H1 (cell line): ENCODE measurements at regions not wholly inside any gene's neighbourhood (a gene's known extent, or its start where the extent isn't known, plus 50 kb on each side); places are given as distances from the start of the nearest gene placed in this dataset.

Experiments
- CTCF ChIA-PET: fragments of 300-600 bp; sonication (Branson Sonifier 250); formaldehyde crosslinking; loops from one replicate; lab custom pipeline; 2021; ENCODE audit not compliant: partially characterized antibody; lab: Charles Lee
- POLR2A ChIA-PET: fragments of 300-600 bp; sonication (Branson Sonifier 250); formaldehyde crosslinking; loops from one replicate; lab custom pipeline; 2021; ENCODE audit warnings: inconsistent platforms; ENCODE audit not compliant: partially characterized antibody; lab: Charles Lee
- DNase-seq, 2 experiments: peaks; one replicate each; pipeline versions ENCODE4 v3.0.0 to v3.0.0-alpha.2; 2010 to 2022; ENCODE audit warnings: low spot score in 2 of 2, low read depth in 1 of 2, mixed read lengths in 1 of 2
- FAIRE-seq: peaks from 2 replicates; lab custom pipeline; 2011; peaks lifted over from hg19 to GRCh38; lab: Jason Lieb, UNC
- H2AFZ ChIP-seq: 2 replicates; pipeline ENCODE4 v1.8.1; 2012; ENCODE audit warnings: low read length, inconsistent platforms
- H2AK5ac ChIP-seq: 2 replicates; pipeline ENCODE4 v1.6.1; 2013; ENCODE audit warnings: low read depth, low read length
- H2BK120ac ChIP-seq: replicated peaks from 2 replicates; pipeline ENCODE3; 2013; ENCODE audit warnings: low read depth, low read length, inconsistent platforms
- H2BK12ac ChIP-seq: 2 replicates; pipeline ENCODE4 v1.6.1; 2013; ENCODE audit warnings: low read depth, low read length
- H2BK15ac ChIP-seq: 2 replicates; pipeline ENCODE4 v1.6.1; 2013; ENCODE audit warnings: low read length
- H2BK20ac ChIP-seq: 2 replicates; pipeline ENCODE4 v1.6.1; 2013; ENCODE audit warnings: low read length
- H2BK5ac ChIP-seq: 2 replicates; pipeline ENCODE4 v1.6.1; 2013; ENCODE audit warnings: low read depth, low read length
- H3K14ac ChIP-seq: 2 replicates; pipeline ENCODE4 v1.6.1; 2013; ENCODE audit warnings: inconsistent platforms; ENCODE audit not compliant: insufficient read length
- H3K18ac ChIP-seq: 2 replicates; pipeline ENCODE4 v1.6.1; 2013; ENCODE audit warnings: low read length; ENCODE audit errors: extremely low read depth
- H3K23ac ChIP-seq: 2 replicates; pipeline ENCODE4 v1.6.1; 2013; ENCODE audit warnings: inconsistent platforms; ENCODE audit not compliant: insufficient read length
- H3K23me2 ChIP-seq: 2 replicates; pipeline ENCODE4 v1.6.1; 2013; ENCODE audit warnings: low read depth, low read length
- H3K27ac ChIP-seq: 2 replicates; pipeline ENCODE4 v1.6.1; 2011; ENCODE audit warnings: low read depth, low read length, inconsistent platforms
- H3K27me3 ChIP-seq, 4 experiments: replicated peaks in 1 of 4; 1 replicate in 1 of 4; 2 replicates in 3 of 4; pipeline versions ENCODE4 v1.6.1 to v1.8.1; 2011 to 2013; ENCODE audit warnings: low read length in 3 of 4, mild to moderate bottlenecking in 3 of 4, inconsistent platforms in 2 of 4, mixed read lengths in 2 of 4, moderate library complexity in 1 of 4; ENCODE audit not compliant: control insufficient read depth in 3 of 4, insufficient read depth in 3 of 4; ENCODE audit errors: extremely low read depth in 1 of 4
- H3K36me3 ChIP-seq, 4 experiments: 2 replicates each; pipeline versions ENCODE4 v1.6.1 to v1.8.1; 2011 to 2013; ENCODE audit warnings: mild to moderate bottlenecking in 4 of 4, low read length in 3 of 4, moderate library complexity in 2 of 4, control low read depth in 1 of 4, inconsistent platforms in 1 of 4; ENCODE audit not compliant: insufficient read depth in 4 of 4, control insufficient read depth in 2 of 4
- H3K4ac ChIP-seq: replicated peaks from 2 replicates; pipeline ENCODE3; 2013; ENCODE audit warnings: low read length, low read depth, mixed read lengths, inconsistent platforms; ENCODE audit not compliant: insufficient read length
- H3K4me1 ChIP-seq, 4 experiments: replicated peaks in 1 of 4; 1 replicate in 1 of 4; 2 replicates in 3 of 4; pipeline versions ENCODE4 v1.6.1 to v1.8.1; 2011 to 2013; ENCODE audit warnings: low read length in 3 of 4, inconsistent platforms in 2 of 4, mixed read lengths in 1 of 4; ENCODE audit not compliant: insufficient read depth in 4 of 4, control insufficient read depth in 3 of 4
- H3K4me2 ChIP-seq, 2 experiments: 2 replicates each; pipeline versions ENCODE4 v1.6.1 to v1.8.1; 2011 to 2013; ENCODE audit warnings: low read depth in 2 of 2, low read length in 2 of 2, control low read depth in 1 of 2, inconsistent platforms in 1 of 2, mild to moderate bottlenecking in 1 of 2; ENCODE audit not compliant: insufficient read depth in 1 of 2
- H3K4me3 ChIP-seq, 4 experiments: fragments of 200-600, 300-600 bp in 1 of 4; sonication (generic), shearing (Covaris generic), sonication (Bioruptor Twin) in 1 of 4; 2 replicates each; pipeline versions ENCODE4 v1.5.1 to v1.8.1; 2011 to 2016; ENCODE audit warnings: low read length in 4 of 4, low read depth in 3 of 4, control low read depth in 2 of 4, inconsistent platforms in 2 of 4, mild to moderate bottlenecking in 2 of 4, mixed read lengths in 1 of 4, moderate library complexity in 1 of 4; ENCODE audit not compliant: insufficient read depth in 2 of 4; ENCODE audit errors: extremely low read depth in 1 of 4
- H3K56ac ChIP-seq: replicated peaks from 2 replicates; pipeline ENCODE3; 2013; ENCODE audit warnings: low read depth, mild to moderate bottlenecking, mixed read lengths, low read length, inconsistent platforms; ENCODE audit not compliant: insufficient read length
- H3K79me1 ChIP-seq: 2 replicates; pipeline ENCODE4 v1.6.1; 2013; ENCODE audit warnings: low read depth, low read length, control low read depth
- H3K79me2 ChIP-seq, 2 experiments: 2 replicates each; pipeline versions ENCODE4 v1.6.1 to v1.8.1; 2012 to 2013; ENCODE audit warnings: low read length in 2 of 2, mild to moderate bottlenecking in 2 of 2, inconsistent platforms in 1 of 2; ENCODE audit not compliant: insufficient read depth in 2 of 2, control insufficient read depth in 1 of 2
- H3K9ac ChIP-seq, 4 experiments: replicated peaks in 1 of 4; 1 replicate in 1 of 4; 2 replicates in 3 of 4; pipeline versions ENCODE4 v1.6.1 to v1.8.1; 2011 to 2013; ENCODE audit warnings: low read depth in 3 of 4, low read length in 3 of 4, control low read depth in 2 of 4, mild to moderate bottlenecking in 2 of 4, moderate library complexity in 2 of 4, inconsistent platforms in 1 of 4; ENCODE audit errors: extremely low read depth in 1 of 4
- H3K9me3 ChIP-seq, 2 experiments: 2 replicates each; pipeline versions ENCODE4 v1.6.1 to v1.8.1; 2012 to 2013; ENCODE audit warnings: mild to moderate bottlenecking in 2 of 2, moderate library complexity in 2 of 2, control low read depth in 1 of 2, inconsistent platforms in 1 of 2, low read depth in 1 of 2, low read length in 1 of 2, mixed read lengths in 1 of 2; ENCODE audit not compliant: insufficient read depth in 2 of 2
- H4K20me1 ChIP-seq, 2 experiments: replicated peaks in 1 of 2; 2 replicates each; pipeline versions ENCODE3 to v1.8.1; 2011 to 2013; ENCODE audit warnings: inconsistent platforms in 2 of 2, low read length in 2 of 2, mild to moderate bottlenecking in 1 of 2; ENCODE audit not compliant: insufficient read depth in 2 of 2, control insufficient read depth in 1 of 2
- H4K5ac ChIP-seq: 2 replicates; pipeline ENCODE4 v1.6.1; 2013; ENCODE audit warnings: low read length, low read depth, mixed read lengths, inconsistent platforms; ENCODE audit not compliant: insufficient read length
- H4K8ac ChIP-seq: 2 replicates; pipeline ENCODE4 v1.8.0; 2013; ENCODE audit warnings: mild to moderate bottlenecking, moderate library complexity, low read length, inconsistent platforms; ENCODE audit not compliant: insufficient read depth; ENCODE audit errors: extremely low read depth
- H4K91ac ChIP-seq: replicated peaks from 2 replicates; pipeline ENCODE3; 2013; ENCODE audit warnings: low read length, mixed read lengths, inconsistent platforms; ENCODE audit not compliant: insufficient read length
- ASH2L ChIP-seq: fragments of 200-600, 300-600 bp; sonication (generic); IDR thresholded peaks from one replicate; pipeline ENCODE4 v1.7.1; 2017; ENCODE audit warnings: low read length
- BCL11A ChIP-seq, 2 experiments: IDR thresholded peaks; one replicate each; pipeline ENCODE4 v1.6.1; 2011; ENCODE audit warnings: low read depth in 2 of 2, low read length in 2 of 2, mild to moderate bottlenecking in 2 of 2
- CTBP2 ChIP-seq: IDR thresholded peaks from 2 replicates; pipeline ENCODE4 v1.7.0; 2011; ENCODE audit warnings: borderline replicate concordance, mild to moderate bottlenecking, moderate library complexity, mixed read lengths, low read length; ENCODE audit not compliant: insufficient read depth, insufficient read length
- HDAC6 ChIP-seq: IDR thresholded peaks from one replicate; pipeline ENCODE4 v1.7.1; 2012; ENCODE audit warnings: low read depth, mild to moderate bottlenecking, inconsistent platforms, low read length, moderate library complexity
- JUND ChIP-seq: IDR thresholded peaks from 2 replicates; pipeline ENCODE4 v1.6.1; 2011; ENCODE audit warnings: mild to moderate bottlenecking, improper control_type of control experiment, low read length
- MAFK ChIP-seq: IDR thresholded peaks from 2 replicates; pipeline ENCODE4 v1.6.1; 2012; ENCODE audit warnings: low read depth, mild to moderate bottlenecking, improper control_type of control experiment, low read length
- PHF8 ChIP-seq: fragments of 200-600 bp; sonication (generic); conservative IDR thresholded peaks from 2 replicates; pipeline ENCODE4 v1.7.1; 2012; ENCODE audit warnings: low read depth, mild to moderate bottlenecking, inconsistent platforms, low read length, moderate library complexity
- RBBP5 ChIP-seq: IDR thresholded peaks from 2 replicates; pipeline ENCODE4 v1.7.1; 2012; ENCODE audit warnings: low read depth, mild to moderate bottlenecking, inconsistent platforms, low read length, moderate library complexity, borderline replicate concordance
- SAP30 ChIP-seq: fragments of 300-600 bp; sonication (generic); IDR thresholded peaks from 2 replicates; pipeline ENCODE4 v1.7.1; 2012; ENCODE audit warnings: low read length, moderate library complexity, mild to moderate bottlenecking, inconsistent platforms; ENCODE audit not compliant: insufficient read depth, insufficient replicate concordance
- SIRT6 ChIP-seq: IDR thresholded peaks from one replicate; pipeline ENCODE4 v1.7.1; 2012; ENCODE audit warnings: low read length, inconsistent platforms
- WGBS, 2 experiments: shearing (Covaris generic) in 1 of 2; methylation state at CpG; one replicate each; pipeline versions ENCODE4 v1.1.6 to v1.1.7; 2013 to 2015; ENCODE audit warnings: low lambda C conversion rate in 2 of 2, mixed read lengths in 2 of 2, inconsistent platforms in 1 of 2, low coverage in 1 of 2, missing lambda C conversion rate in 1 of 2; ENCODE audit not compliant: insufficient replicate concordance in 2 of 2, insufficient coverage in 1 of 2, insufficient read length in 1 of 2; ENCODE audit errors: extremely low coverage in 1 of 2, missing lambda C conversion rate in 1 of 2; 5-methylcytosine and 5-hydroxymethylcytosine counted together
- TF ChIP-seq, protein P1 (sequence below): IDR thresholded peaks from 2 replicates; pipeline ENCODE4 v1.6.1; 2012; ENCODE audit warnings: low read length, inconsistent platforms

DNA sequence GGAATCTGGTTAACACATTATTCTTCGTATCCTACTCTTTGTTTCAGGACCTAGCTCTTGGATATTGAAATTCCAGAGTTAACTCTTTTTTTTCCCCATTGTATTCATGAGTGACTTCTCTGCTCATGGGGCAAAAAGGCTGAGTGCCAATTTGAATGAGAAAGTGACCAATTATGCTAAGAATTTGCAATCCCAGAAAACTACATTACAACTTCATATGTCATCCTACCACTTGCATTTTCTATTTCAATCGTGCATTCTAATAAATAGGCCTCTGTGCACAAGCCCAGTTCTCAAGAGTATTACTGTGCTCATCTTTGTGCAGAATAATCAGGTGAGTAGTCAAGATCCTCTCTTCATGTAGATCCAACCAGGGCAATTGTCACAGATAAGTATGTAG lies 537.8 kb downstream of the OTOL1 start:
- no peaks in the 10 kb centered on the region for H3K4me1 ChIP-seq
- H2BK15ac ChIP-seq = no peak overlapping the region
- H3K4me2 ChIP-seq = no peak overlapping the region
- no peak overlapping the region for H3K9ac ChIP-seq
- H2BK12ac ChIP-seq = no peak overlapping the region
- no peak for TF ChIP-seq JUND
- TF ChIP-seq SIRT6 = no peak
- no peak for TF ChIP-seq PHF8
- TF ChIP-seq SAP30 = no peak
- TF ChIP-seq, protein P1, sequence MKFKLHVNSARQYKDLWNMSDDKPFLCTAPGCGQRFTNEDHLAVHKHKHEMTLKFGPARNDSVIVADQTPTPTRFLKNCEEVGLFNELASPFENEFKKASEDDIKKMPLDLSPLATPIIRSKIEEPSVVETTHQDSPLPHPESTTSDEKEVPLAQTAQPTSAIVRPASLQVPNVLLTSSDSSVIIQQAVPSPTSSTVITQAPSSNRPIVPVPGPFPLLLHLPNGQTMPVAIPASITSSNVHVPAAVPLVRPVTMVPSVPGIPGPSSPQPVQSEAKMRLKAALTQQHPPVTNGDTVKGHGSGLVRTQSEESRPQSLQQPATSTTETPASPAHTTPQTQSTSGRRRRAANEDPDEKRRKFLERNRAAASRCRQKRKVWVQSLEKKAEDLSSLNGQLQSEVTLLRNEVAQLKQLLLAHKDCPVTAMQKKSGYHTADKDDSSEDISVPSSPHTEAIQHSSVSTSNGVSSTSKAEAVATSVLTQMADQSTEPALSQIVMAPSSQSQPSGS = no peak
- TF ChIP-seq RBBP5 = no peak
- no peak for TF ChIP-seq CTBP2
- TF ChIP-seq HDAC6 = no peak
- TF ChIP-seq MAFK = no peak
- TF ChIP-seq ASH2L = no peak
- TF ChIP-seq BCL11A (IDR thresholded peaks at IDR 0.05; ENCODE audit: low read depth in 2 of 2, low read length in 2 of 2) = no peak
- no peak overlapping the region for H3K56ac ChIP-seq
- H3K23ac ChIP-seq = no peak overlapping the region
- H4K5ac ChIP-seq = no peak overlapping the region
- FAIRE-seq = no peak
- no peak overlapping the region for H3K27ac ChIP-seq
- H3K79me2 ChIP-seq = no peaks in the 10 kb centered on the region
- no peaks in the 10 kb centered on the region for H3K36me3 ChIP-seq
- 92% methylated on average over 2 of the region's 2 CpGs; no CpG with 5 or more reads in 1 of the 2 experiments for WGBS, 2 experiments
- no peaks in the 10 kb centered on the region for H3K27me3 ChIP-seq
- no peak overlapping the region for H2AFZ ChIP-seq
- no peak overlapping the region for H2AK5ac ChIP-seq
- no peak overlapping the region for H3K18ac ChIP-seq
- no peak overlapping the region for H4K91ac ChIP-seq
- ChIA-PET CTCF (interaction anchor here (0.6 kb wide), 1 partner anchor 199 kb away, joined by 3 read pairs; no protein-coding TSS in a partner anchor), POLR2A (no interaction called here)
- no peak overlapping the region for H3K4me3 ChIP-seq
- no peak overlapping the region for H2BK20ac ChIP-seq
- no peak overlapping the region for H3K14ac ChIP-seq
- DNase-seq = no peak
- no peaks in the 10 kb centered on the region; a peak in 1 of 4 replicates for H3K9me3 ChIP-seq
- H2BK120ac ChIP-seq = no peak overlapping the region
- H4K8ac ChIP-seq = no peak overlapping the region
- no peaks in the 10 kb centered on the region for H4K20me1 ChIP-seq
- H2BK5ac ChIP-seq = no peak overlapping the region
- no peak overlapping the region for H3K4ac ChIP-seq
- no peaks in the 10 kb centered on the region for H3K23me2 ChIP-seq
- no peaks in the 10 kb centered on the region for H3K79me1 ChIP-seq
